ENCODE measurements at regions not wholly inside any gene's neighbourhood (a gene's known extent, or its start where the extent isn't known, plus 50 kb on each side); places are given as distances from the start of the nearest gene placed in this dataset.

GRCh38 chr10:64075604-64076003, 554.4 kb downstream of the REEP3 start:
- TF ChIP-seq, protein P1, sequence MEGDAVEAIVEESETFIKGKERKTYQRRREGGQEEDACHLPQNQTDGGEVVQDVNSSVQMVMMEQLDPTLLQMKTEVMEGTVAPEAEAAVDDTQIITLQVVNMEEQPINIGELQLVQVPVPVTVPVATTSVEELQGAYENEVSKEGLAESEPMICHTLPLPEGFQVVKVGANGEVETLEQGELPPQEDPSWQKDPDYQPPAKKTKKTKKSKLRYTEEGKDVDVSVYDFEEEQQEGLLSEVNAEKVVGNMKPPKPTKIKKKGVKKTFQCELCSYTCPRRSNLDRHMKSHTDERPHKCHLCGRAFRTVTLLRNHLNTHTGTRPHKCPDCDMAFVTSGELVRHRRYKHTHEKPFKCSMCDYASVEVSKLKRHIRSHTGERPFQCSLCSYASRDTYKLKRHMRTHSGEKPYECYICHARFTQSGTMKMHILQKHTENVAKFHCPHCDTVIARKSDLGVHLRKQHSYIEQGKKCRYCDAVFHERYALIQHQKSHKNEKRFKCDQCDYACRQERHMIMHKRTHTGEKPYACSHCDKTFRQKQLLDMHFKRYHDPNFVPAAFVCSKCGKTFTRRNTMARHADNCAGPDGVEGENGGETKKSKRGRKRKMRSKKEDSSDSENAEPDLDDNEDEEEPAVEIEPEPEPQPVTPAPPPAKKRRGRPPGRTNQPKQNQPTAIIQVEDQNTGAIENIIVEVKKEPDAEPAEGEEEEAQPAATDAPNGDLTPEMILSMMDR (IDR thresholded peaks at IDR 0.05) = no peak
- no peak for TF ChIP-seq EZH2 (IDR thresholded peaks at IDR 0.05)
- no peak for TF ChIP-seq EZH2phosphoT487 (IDR thresholded peaks at IDR 0.05)

Data from neural progenitor cell (in vitro differentiated cells).